HCT116 (cell line): ENCODE measurements at regions not wholly inside any gene's neighbourhood (a gene's known extent, or its start where the extent isn't known, plus 50 kb on each side); places are given as distances from the start of the nearest gene placed in this dataset.

Experiments
- ATAC-seq: fragments of 200-7000 bp; cut with Tn5 transposase; 2 replicates; pipeline ENCODE4 v1.9.1; 2020; ENCODE audit warnings: mild to moderate bottlenecking, moderate library complexity
- BruUV-seq: library from RNA; stranded (reverse); fragments of 400-500 nt; replicated peaks from 2 replicates; lab custom pipeline; 2021; lab: Mats Ljungman, UMichigan
- CTCF ChIA-PET: fragments of 300-600 bp; sonication (Branson Sonifier 250); formaldehyde crosslinking; loops from one replicate; lab custom pipeline; 2021; ENCODE audit warnings: antibody characterized with exemption; lab: Charles Lee
- POLR2A ChIA-PET: fragments of 300-600, 350-600 bp; sonication (Branson Sonifier 250); formaldehyde crosslinking; loops from one replicate; lab custom pipeline; 2021; ENCODE audit warnings: antibody characterized with exemption; lab: Charles Lee
- RAD21 ChIA-PET, 2 experiments: fragments of 300-600 bp; sonication (Branson Sonifier 250); formaldehyde crosslinking; loops; one replicate each; lab custom pipeline; 2023; ENCODE audit warnings: low total read pairs in 2 of 2; ENCODE audit not compliant: uncharacterized antibody in 2 of 2, unreplicated experiment in 2 of 2, low non-redundant PET in 1 of 2; lab: Charles Lee
- DNase-seq: peaks from one replicate; pipeline ENCODE4 v3.0.0-alpha.2; 2010; ENCODE audit warnings: low read depth, low spot score
- H2AFZ ChIP-seq: fragments of 200-600 bp; shearing (Covaris generic), sonication (generic); 2 replicates; pipeline ENCODE4 v1.6.1; 2017; ENCODE audit warnings: low read depth, mixed run types, mixed read lengths, antibody characterized with exemption, low read length; ENCODE audit not compliant: poor library complexity, severe bottlenecking
- H3K27ac ChIP-seq: 2 replicates; pipeline ENCODE4 v1.5.1; 2012; ENCODE audit warnings: low read depth, low read length
- H3K27me3 ChIP-seq: fragments of 200-600 bp; sonication (generic); 2 replicates; pipeline ENCODE4 v1.6.1; 2016; ENCODE audit warnings: mixed run types, low read length, mixed read lengths; ENCODE audit not compliant: insufficient read depth
- H3K36me3 ChIP-seq, 2 experiments: fragments of 200-500 bp in 1 of 2; fragments of 200-600 bp in 1 of 2; sonication (Bioruptor generic) in 1 of 2; sonication (generic) in 1 of 2; 2 replicates each; pipeline versions ENCODE4 v1.5.1 to v1.6.1; 2014 to 2016; ENCODE audit warnings: low read length in 2 of 2, inconsistent platforms in 1 of 2, mixed read lengths in 1 of 2, mixed run types in 1 of 2; ENCODE audit not compliant: insufficient read depth in 2 of 2, control insufficient read depth in 1 of 2
- H3K4me1 ChIP-seq, 2 experiments: fragments of 200-600 bp in 1 of 2; sonication (generic) in 1 of 2; 2 replicates each; pipeline versions ENCODE4 v1.5.1 to v1.6.1; 2012 to 2017; ENCODE audit warnings: low read length in 2 of 2, inconsistent platforms in 1 of 2, mild to moderate bottlenecking in 1 of 2, mixed read lengths in 1 of 2, mixed run types in 1 of 2, moderate library complexity in 1 of 2; ENCODE audit not compliant: insufficient read depth in 2 of 2, control insufficient read depth in 1 of 2
- H3K4me2 ChIP-seq: fragments of 200-600 bp; sonication (generic); 2 replicates; pipeline ENCODE4 v1.6.1; 2017; ENCODE audit warnings: mixed run types, low read length, mixed read lengths
- H3K4me3 ChIP-seq, 2 experiments: fragments of 200-600 bp in 1 of 2; sonication (generic) in 1 of 2; replicated peaks in 1 of 2; 2 replicates each; pipeline ENCODE4 v1.5.1; 2011 to 2016; ENCODE audit warnings: low read length in 2 of 2, control low read depth in 1 of 2, low read depth in 1 of 2, mild to moderate bottlenecking in 1 of 2, mixed read lengths in 1 of 2, mixed run types in 1 of 2
- H3K79me2 ChIP-seq: fragments of 200-600 bp; sonication (generic); 2 replicates; pipeline ENCODE4 v1.6.1; 2017; ENCODE audit warnings: mild to moderate bottlenecking, mixed run types, low read length, moderate library complexity, mixed read lengths; ENCODE audit not compliant: insufficient read depth
- H3K9ac ChIP-seq: fragments of 200-600 bp; sonication (generic); 2 replicates; pipeline ENCODE4 v1.6.1; 2016; ENCODE audit warnings: low read length, mixed read lengths
- H3K9me2 ChIP-seq: fragments of 200-600 bp; sonication (generic), shearing (Covaris generic); 2 replicates; pipeline ENCODE4 v1.6.1; 2017; ENCODE audit warnings: mixed run types, mild to moderate bottlenecking, moderate library complexity; ENCODE audit not compliant: insufficient read depth
- H3K9me3 ChIP-seq, 2 experiments: fragments of 200-500 bp in 1 of 2; fragments of 200-600 bp in 1 of 2; sonication (Bioruptor generic) in 1 of 2; sonication (generic) in 1 of 2; 2 replicates each; pipeline ENCODE4 v1.6.1; 2014 to 2017; ENCODE audit warnings: low read length in 2 of 2, mixed read lengths in 2 of 2, inconsistent platforms in 1 of 2, low read depth in 1 of 2, mild to moderate bottlenecking in 1 of 2, mixed run types in 1 of 2, moderate library complexity in 1 of 2; ENCODE audit not compliant: control insufficient read depth in 1 of 2, insufficient read depth in 1 of 2
- H4K20me1 ChIP-seq: fragments of 200-600 bp; sonication (generic), shearing (Covaris generic); 2 replicates; pipeline ENCODE4 v1.6.1; 2017; ENCODE audit warnings: mixed run types, mild to moderate bottlenecking, moderate library complexity; ENCODE audit not compliant: insufficient read depth
- CBX3 ChIP-seq: IDR thresholded peaks from 2 replicates; pipeline ENCODE4 v1.6.1; 2012; ENCODE audit warnings: low read depth
- CEBPB ChIP-seq: IDR thresholded peaks from 2 replicates; pipeline ENCODE4 v1.6.1; 2012; ENCODE audit warnings: low read depth
- EGR1 ChIP-seq: IDR thresholded peaks from 2 replicates; pipeline ENCODE4 v1.6.1; 2012; ENCODE audit warnings: low read depth
- EZH2 ChIP-seq: fragments of 200-600 bp; sonication (generic); IDR thresholded peaks from 2 replicates; pipeline ENCODE4 v1.6.1; 2017; ENCODE audit warnings: antibody characterized with exemption, mixed run types
- EZH2phosphoT487 ChIP-seq: fragments of 200-600 bp; IDR thresholded peaks from 2 replicates; pipeline ENCODE4 v1.6.1; 2018; ENCODE audit warnings: antibody characterized with exemption, borderline replicate concordance
- FOSL1 ChIP-seq: IDR thresholded peaks from 2 replicates; pipeline ENCODE4 v1.6.1; 2012; ENCODE audit warnings: low read depth
- POLR2AphosphoS5 ChIP-seq: IDR thresholded peaks from 2 replicates; pipeline ENCODE4 v1.6.1; 2011; ENCODE audit warnings: mild to moderate bottlenecking, low read depth, low read length, moderate library complexity
- RAD21 ChIP-seq: IDR thresholded peaks from 2 replicates; pipeline ENCODE4 v1.6.1; 2012; ENCODE audit warnings: low read depth, mild to moderate bottlenecking
- SP1 ChIP-seq: IDR thresholded peaks from 2 replicates; pipeline ENCODE4 v1.6.1; 2012; ENCODE audit warnings: low read depth
- TCF7L2 ChIP-seq: IDR thresholded peaks from 2 replicates; pipeline ENCODE4 v1.7.0; 2011; ENCODE audit warnings: borderline replicate concordance, inconsistent platforms; ENCODE audit not compliant: insufficient read depth, insufficient read length; ENCODE audit errors: extremely low read depth
- YY1 ChIP-seq: IDR thresholded peaks from 2 replicates; pipeline ENCODE4 v1.6.1; 2011; ENCODE audit warnings: low read length, low read depth, moderate library complexity, mild to moderate bottlenecking; ENCODE audit not compliant: insufficient replicate concordance; ENCODE audit errors: extremely low read depth
- ZFX ChIP-seq: fragments of 450-650 bp; IDR thresholded peaks from 2 replicates; pipeline ENCODE4 v1.6.1; 2017
- ZNF274 ChIP-seq: fragments of 200-500 bp; sonication (Bioruptor generic); IDR thresholded peaks from 2 replicates; pipeline ENCODE4 v1.6.1; 2014; ENCODE audit warnings: mild to moderate bottlenecking, low read depth, low read length, inconsistent platforms
- intact Hi-C: fragments of 100-400 bp; cut with micrococcal nuclease; formaldehyde crosslinking; loops from 2 replicates; pipeline ENCODE4 v1.10.0; 2022
- TF ChIP-seq, protein P1 (sequence below): IDR thresholded peaks from 2 replicates; pipeline ENCODE4 v1.6.1; 2012; ENCODE audit warnings: low read depth
- TF ChIP-seq, protein P2 (sequence below): IDR thresholded peaks from 2 replicates; pipeline ENCODE4 v1.6.1; 2011; ENCODE audit warnings: mild to moderate bottlenecking, low read length, moderate library complexity; ENCODE audit not compliant: insufficient replicate concordance; ENCODE audit errors: extremely low read depth

DNA sequence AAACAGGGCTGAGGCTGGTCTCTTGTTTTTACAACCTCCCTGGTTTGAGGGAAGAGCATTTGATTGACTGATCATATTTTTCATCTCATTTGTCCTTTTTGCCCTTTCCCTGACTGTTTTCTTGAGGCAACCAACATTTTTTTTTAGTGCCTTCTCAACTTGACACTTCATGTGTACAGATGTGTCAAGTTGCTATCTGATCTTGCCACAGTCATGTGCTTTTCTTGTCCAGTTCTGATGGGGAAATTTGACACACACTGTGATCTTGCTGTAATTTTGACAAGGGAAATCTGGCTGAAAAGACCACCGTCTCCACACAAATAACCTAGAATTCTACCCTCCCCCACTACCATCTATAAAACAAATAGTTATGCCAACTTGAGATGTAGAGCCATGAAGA, 329.6 kb downstream of the KCTD12 start:
- no peak overlapping the region for H2AFZ ChIP-seq
- H3K79me2 ChIP-seq: no peaks in the 10 kb centered on the region
- H3K27ac ChIP-seq: no peak overlapping the region
- intact Hi-C loops: no loop called here
- no peak overlapping the region for H3K4me2 ChIP-seq
- no peaks in the 10 kb centered on the region for H3K27me3 ChIP-seq
- no peaks in the 10 kb centered on the region for H3K9me2 ChIP-seq
- no peak for TF ChIP-seq SP1
- TF ChIP-seq CBX3: no peak
- no peak for TF ChIP-seq TCF7L2
- TF ChIP-seq, protein P1, sequence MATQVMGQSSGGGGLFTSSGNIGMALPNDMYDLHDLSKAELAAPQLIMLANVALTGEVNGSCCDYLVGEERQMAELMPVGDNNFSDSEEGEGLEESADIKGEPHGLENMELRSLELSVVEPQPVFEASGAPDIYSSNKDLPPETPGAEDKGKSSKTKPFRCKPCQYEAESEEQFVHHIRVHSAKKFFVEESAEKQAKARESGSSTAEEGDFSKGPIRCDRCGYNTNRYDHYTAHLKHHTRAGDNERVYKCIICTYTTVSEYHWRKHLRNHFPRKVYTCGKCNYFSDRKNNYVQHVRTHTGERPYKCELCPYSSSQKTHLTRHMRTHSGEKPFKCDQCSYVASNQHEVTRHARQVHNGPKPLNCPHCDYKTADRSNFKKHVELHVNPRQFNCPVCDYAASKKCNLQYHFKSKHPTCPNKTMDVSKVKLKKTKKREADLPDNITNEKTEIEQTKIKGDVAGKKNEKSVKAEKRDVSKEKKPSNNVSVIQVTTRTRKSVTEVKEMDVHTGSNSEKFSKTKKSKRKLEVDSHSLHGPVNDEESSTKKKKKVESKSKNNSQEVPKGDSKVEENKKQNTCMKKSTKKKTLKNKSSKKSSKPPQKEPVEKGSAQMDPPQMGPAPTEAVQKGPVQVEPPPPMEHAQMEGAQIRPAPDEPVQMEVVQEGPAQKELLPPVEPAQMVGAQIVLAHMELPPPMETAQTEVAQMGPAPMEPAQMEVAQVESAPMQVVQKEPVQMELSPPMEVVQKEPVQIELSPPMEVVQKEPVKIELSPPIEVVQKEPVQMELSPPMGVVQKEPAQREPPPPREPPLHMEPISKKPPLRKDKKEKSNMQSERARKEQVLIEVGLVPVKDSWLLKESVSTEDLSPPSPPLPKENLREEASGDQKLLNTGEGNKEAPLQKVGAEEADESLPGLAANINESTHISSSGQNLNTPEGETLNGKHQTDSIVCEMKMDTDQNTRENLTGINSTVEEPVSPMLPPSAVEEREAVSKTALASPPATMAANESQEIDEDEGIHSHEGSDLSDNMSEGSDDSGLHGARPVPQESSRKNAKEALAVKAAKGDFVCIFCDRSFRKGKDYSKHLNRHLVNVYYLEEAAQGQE: no peak
- ATAC-seq (no peak), DNase-seq (no peak)
- no peaks in the 10 kb centered on the region for H3K9me3 ChIP-seq
- no peaks in the 10 kb centered on the region for H3K4me1 ChIP-seq
- H3K36me3 ChIP-seq: no peaks in the 10 kb centered on the region
- no TSS peak for BruUV-seq
- POLR2A ChIA-PET: no interaction called here
- H3K4me3 ChIP-seq: no peak overlapping the region
- no peak overlapping the region for H3K9ac ChIP-seq
- H4K20me1 ChIP-seq: no peaks in the 10 kb centered on the region
- RAD21 ChIA-PET: no interaction called here
- CTCF ChIA-PET: no interaction called here

DNA sequence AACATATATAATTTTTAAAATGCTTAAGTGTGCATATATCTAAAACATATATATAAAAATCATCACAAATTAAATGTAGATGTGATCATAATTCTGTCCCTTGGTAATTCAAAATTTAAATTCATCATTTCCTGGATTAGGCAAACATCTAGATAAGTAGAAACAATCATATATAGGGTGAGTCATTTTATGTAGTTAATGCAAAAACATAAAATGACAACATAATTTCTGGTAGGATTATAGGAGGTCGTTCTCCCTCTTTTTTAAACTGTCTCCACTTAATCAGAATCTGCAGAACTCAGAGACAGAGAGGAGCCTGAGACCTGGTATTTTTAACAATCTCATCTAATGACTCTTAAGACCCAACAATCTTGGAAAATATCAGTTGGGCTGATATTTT, 333.4 kb downstream of the KCTD12 start:
- no peaks in the 10 kb centered on the region for H3K27me3 ChIP-seq
- no peak overlapping the region for H2AFZ ChIP-seq
- no peak overlapping the region for H3K9ac ChIP-seq
- no peaks in the 10 kb centered on the region for H3K9me2 ChIP-seq
- H3K4me2 ChIP-seq: no peak overlapping the region
- H3K27ac ChIP-seq: no peak overlapping the region
- no peaks in the 10 kb centered on the region for H3K36me3 ChIP-seq
- BruUV-seq: no TSS peak
- CTCF ChIA-PET: no interaction called here
- no peaks in the 10 kb centered on the region for H3K4me1 ChIP-seq
- POLR2A ChIA-PET: no interaction called here
- intact Hi-C loops: no loop called here
- no peak overlapping the region for H3K4me3 ChIP-seq
- DNase-seq: no peak
- no peaks in the 10 kb centered on the region for H3K9me3 ChIP-seq
- RAD21 ChIA-PET: no interaction called here
- no peak for ATAC-seq
- H4K20me1 ChIP-seq: no peaks in the 10 kb centered on the region
- H3K79me2 ChIP-seq: no peaks in the 10 kb centered on the region
- TF ChIP-seq, protein P2, sequence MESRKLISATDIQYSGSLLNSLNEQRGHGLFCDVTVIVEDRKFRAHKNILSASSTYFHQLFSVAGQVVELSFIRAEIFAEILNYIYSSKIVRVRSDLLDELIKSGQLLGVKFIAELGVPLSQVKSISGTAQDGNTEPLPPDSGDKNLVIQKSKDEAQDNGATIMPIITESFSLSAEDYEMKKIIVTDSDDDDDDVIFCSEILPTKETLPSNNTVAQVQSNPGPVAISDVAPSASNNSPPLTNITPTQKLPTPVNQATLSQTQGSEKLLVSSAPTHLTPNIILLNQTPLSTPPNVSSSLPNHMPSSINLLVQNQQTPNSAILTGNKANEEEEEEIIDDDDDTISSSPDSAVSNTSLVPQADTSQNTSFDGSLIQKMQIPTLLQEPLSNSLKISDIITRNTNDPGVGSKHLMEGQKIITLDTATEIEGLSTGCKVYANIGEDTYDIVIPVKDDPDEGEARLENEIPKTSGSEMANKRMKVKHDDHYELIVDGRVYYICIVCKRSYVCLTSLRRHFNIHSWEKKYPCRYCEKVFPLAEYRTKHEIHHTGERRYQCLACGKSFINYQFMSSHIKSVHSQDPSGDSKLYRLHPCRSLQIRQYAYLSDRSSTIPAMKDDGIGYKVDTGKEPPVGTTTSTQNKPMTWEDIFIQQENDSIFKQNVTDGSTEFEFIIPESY: no peak
- TF ChIP-seq EZH2phosphoT487: no peak
- TF ChIP-seq FOSL1: no peak
- no peak for TF ChIP-seq POLR2AphosphoS5
- no peak for TF ChIP-seq YY1
- no peak for TF ChIP-seq TCF7L2
- TF ChIP-seq RAD21: no peak
- no peak for TF ChIP-seq EGR1
- no peak for TF ChIP-seq CEBPB
- TF ChIP-seq ZNF274: no peak
- no peak for TF ChIP-seq SP1
- no peak for TF ChIP-seq EZH2
- no peak for TF ChIP-seq ZFX
